WTC11 (cell line): ENCODE measurements at regions not wholly inside any gene's neighbourhood (a gene's known extent, or its start where the extent isn't known, plus 50 kb on each side); places are given as distances from the start of the nearest gene placed in this dataset.

ENCODE experiments used
- CTCF ChIP-seq: fragments of 200-600 bp; IDR thresholded peaks from 2 replicates; pipeline ENCODE4 v1.8.0; 2022; ENCODE audit warnings: antibody characterized with exemption
- FOXP4 ChIP-seq: sonication (generic); formaldehyde crosslinking; IDR thresholded peaks from 2 replicates; pipeline ENCODE4 v1.8.0; 2022; ENCODE audit warnings: mild to moderate bottlenecking, missing genetic modification reagents
- NR1H2 ChIP-seq: sonication (generic); formaldehyde crosslinking; IDR thresholded peaks from 2 replicates; pipeline ENCODE4 v1.9.0; 2021; ENCODE audit warnings: mild to moderate bottlenecking, moderate library complexity, missing genetic modification reagents
- TF ChIP-seq, protein P1 (sequence below): sonication (generic); formaldehyde crosslinking; IDR thresholded peaks from 2 replicates; pipeline ENCODE4 v1.8.0; 2022; ENCODE audit warnings: mild to moderate bottlenecking, missing genetic modification reagents

GRCh38 chr10:117751259-117751658 lies 208.7 kb downstream of the EMX2 start:
- TF ChIP-seq CTCF: no peak
- TF ChIP-seq, protein P1, sequence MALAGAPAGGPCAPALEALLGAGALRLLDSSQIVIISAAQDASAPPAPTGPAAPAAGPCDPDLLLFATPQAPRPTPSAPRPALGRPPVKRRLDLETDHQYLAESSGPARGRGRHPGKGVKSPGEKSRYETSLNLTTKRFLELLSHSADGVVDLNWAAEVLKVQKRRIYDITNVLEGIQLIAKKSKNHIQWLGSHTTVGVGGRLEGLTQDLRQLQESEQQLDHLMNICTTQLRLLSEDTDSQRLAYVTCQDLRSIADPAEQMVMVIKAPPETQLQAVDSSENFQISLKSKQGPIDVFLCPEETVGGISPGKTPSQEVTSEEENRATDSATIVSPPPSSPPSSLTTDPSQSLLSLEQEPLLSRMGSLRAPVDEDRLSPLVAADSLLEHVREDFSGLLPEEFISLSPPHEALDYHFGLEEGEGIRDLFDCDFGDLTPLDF (CRISPR knock-in tag): no peak
- no peak for TF ChIP-seq FOXP4 (CRISPR knock-in tag)
- no peak for TF ChIP-seq NR1H2
